Daoy (cell line): ENCODE measurements at regions not wholly inside any gene's neighbourhood (a gene's known extent, or its start where the extent isn't known, plus 50 kb on each side); places are given as distances from the start of the nearest gene placed in this dataset.

Experiments
- DNase-seq: peaks from one replicate; pipeline ENCODE4 v3.0.0-alpha.2; 2015; ENCODE audit warnings: low read depth

DNA sequence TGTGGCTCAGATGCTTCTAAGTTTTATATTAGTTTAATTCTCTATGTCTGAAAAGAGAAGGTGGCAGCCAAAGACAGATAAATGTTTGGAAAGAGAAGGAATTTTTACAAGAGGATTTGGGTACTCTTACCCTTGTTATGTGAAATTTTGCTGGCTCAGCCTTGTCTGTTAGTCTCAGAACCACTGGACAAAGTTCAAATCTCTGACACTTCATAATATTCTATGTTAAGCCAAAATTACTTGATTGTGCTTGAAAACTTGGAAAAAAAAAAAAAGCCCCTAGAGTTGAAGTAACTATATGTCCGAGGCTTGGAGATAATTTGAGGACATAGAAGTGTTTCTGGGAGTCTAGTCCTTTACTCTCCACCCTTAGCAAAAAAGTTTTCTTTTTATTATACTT lies 1079.3 kb upstream of the LRRTM3 start:
- DNase-seq: no peak

- no peak for DNase-seq
Measured at GRCh38 chr10:65846949-65847348, 1078.9 kb upstream of the LRRTM3 start.

GRCh38 chr10:65847436-65848230 lies 1078.2 kb upstream of the LRRTM3 start:
- no peak for DNase-seq

DNA sequence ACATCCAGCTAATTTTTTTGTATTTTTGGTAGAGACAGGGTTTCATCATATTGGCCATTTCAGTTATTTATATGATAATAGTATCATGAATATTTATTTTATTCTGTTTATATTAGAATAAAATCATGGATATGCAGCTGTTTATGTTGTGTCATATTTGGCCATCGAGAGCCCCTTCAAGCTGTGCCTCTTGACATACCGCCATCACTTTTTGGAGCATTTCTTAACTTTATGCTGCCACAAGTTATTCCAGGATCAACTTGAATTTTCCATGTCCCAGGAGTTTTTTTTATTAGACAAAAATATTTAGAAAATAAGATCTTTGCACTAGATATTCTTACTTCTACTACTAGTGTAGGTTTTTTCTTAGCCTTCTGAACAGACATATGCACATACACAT lies 1067.0 kb upstream of the LRRTM3 start:
- DNase-seq: no peak

- no peak for DNase-seq
Measured at GRCh38 chr10:65861249-65861648, 1064.6 kb upstream of the LRRTM3 start.
